GM12878 (cell line): ENCODE measurements at regions not wholly inside any gene's neighbourhood (a gene's known extent, or its start where the extent isn't known, plus 50 kb on each side); places are given as distances from the start of the nearest gene placed in this dataset.

Experiments
- ATAC-seq: fragments of 200-7000 bp; cut with Tn5 transposase; 3 replicates; pipeline ENCODE4 v1.9.1; 2020; ENCODE audit warnings: mild to moderate bottlenecking, moderate library complexity
- BruUV-seq: library from RNA; stranded (reverse); fragments of 400-500 nt; replicated peaks from 2 replicates; lab custom pipeline; 2021; lab: Mats Ljungman, UMichigan
- CTCF ChIA-PET: fragments of 300-600 bp; sonication (Branson Sonifier 250); formaldehyde crosslinking; extraction: SDS; loops from one replicate; lab custom pipeline; 2021; ENCODE audit warnings: inconsistent platforms; lab: Yijun Ruan, JAX
- POLR2A ChIA-PET: fragments of 350-600 bp; formaldehyde crosslinking; extraction: SDS; loops from one replicate; lab custom pipeline; 2021; ENCODE audit warnings: inconsistent platforms; lab: Charles Lee
- RAD21 ChIA-PET: fragments of 300-600 bp; sonication (Branson Sonifier 250); formaldehyde crosslinking; loops from one replicate; lab custom pipeline; 2023; ENCODE audit warnings: antibody characterized with exemption; ENCODE audit not compliant: unreplicated experiment; lab: Charles Lee
- SMC1A ChIA-PET: fragments of 300-600 bp; sonication (Branson Sonifier 250); formaldehyde crosslinking; loops from one replicate; lab custom pipeline; 2023; ENCODE audit not compliant: unreplicated experiment, uncharacterized antibody; lab: Charles Lee
- DNase-seq: peaks from one replicate; pipeline ENCODE4 v3.0.0-alpha.2; 2011; ENCODE audit warnings: low read depth, low spot score
- FAIRE-seq: peaks from 3 replicates; lab custom pipeline; 2011; peaks lifted over from hg19 to GRCh38; lab: Jason Lieb, UNC
- H2AFZ ChIP-seq: 2 replicates; pipeline ENCODE4 v1.6.0; 2011; ENCODE audit warnings: low read depth, low read length, control low read depth; ENCODE audit not compliant: control insufficient read depth
- H3K27ac ChIP-seq: 2 replicates; pipeline ENCODE4 v1.5.1; 2011; ENCODE audit warnings: control low read depth; ENCODE audit not compliant: control insufficient read depth, insufficient read depth
- H3K27me3 ChIP-seq, 2 experiments: replicated peaks in 1 of 2; 2 replicates each; pipeline versions ENCODE4 v1.6.0 to v1.6.1; 2011; ENCODE audit warnings: low read length in 1 of 2; ENCODE audit not compliant: control insufficient read depth in 2 of 2, insufficient read depth in 2 of 2
- H3K36me3 ChIP-seq, 2 experiments: 2 replicates each; pipeline ENCODE4 v1.5.1; 2011; ENCODE audit warnings: low read length in 1 of 2; ENCODE audit not compliant: control insufficient read depth in 2 of 2, insufficient read depth in 2 of 2
- H3K4me1 ChIP-seq: 2 replicates; pipeline ENCODE4 v1.6.1; 2011; ENCODE audit warnings: mild to moderate bottlenecking, low read length, moderate library complexity, mixed read lengths; ENCODE audit not compliant: control insufficient read depth, insufficient read depth
- H3K4me2 ChIP-seq: 2 replicates; pipeline ENCODE4 v1.6.0; 2011; ENCODE audit warnings: control low read depth; ENCODE audit not compliant: control insufficient read depth, insufficient read depth
- H3K4me3 ChIP-seq: fragments of 200-600 bp; sonication (generic); 2 replicates; pipeline ENCODE4 v1.5.1; 2016
- H3K79me2 ChIP-seq: 2 replicates; pipeline ENCODE4 v1.6.0; 2011; ENCODE audit warnings: low read length; ENCODE audit not compliant: control insufficient read depth, insufficient read depth
- H3K9ac ChIP-seq: 2 replicates; pipeline ENCODE4 v1.8.0; 2011; ENCODE audit warnings: low read length, control low read depth, mixed read lengths; ENCODE audit not compliant: control insufficient read depth, insufficient read depth
- H3K9me3 ChIP-seq: replicated peaks from 3 replicates; pipeline ENCODE4 v1.5.1; 2011; ENCODE audit warnings: mild to moderate bottlenecking, low read length; ENCODE audit not compliant: control insufficient read depth, insufficient read depth
- H4K20me1 ChIP-seq: 2 replicates; pipeline ENCODE4 v1.6.0; 2011; ENCODE audit not compliant: control insufficient read depth, insufficient read depth
- CTCF ChIP-seq, 3 experiments: IDR thresholded peaks in 2 of 3; conservative IDR thresholded peaks in 1 of 3; 2 replicates each; pipeline ENCODE4 v1.5.1; 2011; ENCODE audit warnings: low read depth in 3 of 3, low read length in 3 of 3, mild to moderate bottlenecking in 3 of 3, control low read depth in 2 of 3, moderate library complexity in 2 of 3, inconsistent platforms in 1 of 3, mixed read lengths in 1 of 3; ENCODE audit not compliant: control insufficient read depth in 2 of 3, insufficient read depth in 1 of 3; ENCODE audit errors: extremely low read depth in 1 of 3
- ESRRA ChIP-seq: IDR thresholded peaks from 2 replicates; pipeline ENCODE4 v1.6.1; 2012; ENCODE audit warnings: mild to moderate bottlenecking, low read length, improper control_type of control experiment
- ETV6 ChIP-seq, 2 experiments: fragments of 450-650 bp in 1 of 2; IDR thresholded peaks in 1 of 2; conservative IDR thresholded peaks in 1 of 2; 2 replicates each; pipeline ENCODE4 v1.6.1; 2014; ENCODE audit warnings: antibody characterized with exemption in 1 of 2, borderline replicate concordance in 1 of 2, low read depth in 1 of 2, mild to moderate bottlenecking in 1 of 2, moderate library complexity in 1 of 2
- MEF2A ChIP-seq: IDR thresholded peaks from 2 replicates; pipeline ENCODE4 v1.6.1; 2011; ENCODE audit warnings: low read depth, mild to moderate bottlenecking, low read length, moderate library complexity; ENCODE audit not compliant: insufficient read depth
- MEF2B ChIP-seq: fragments of 450-650 bp; IDR thresholded peaks from 2 replicates; pipeline ENCODE4 v1.6.1; 2018; ENCODE audit warnings: mild to moderate bottlenecking, moderate library complexity; ENCODE audit not compliant: partially characterized antibody, poor library complexity, severe bottlenecking
- NBN ChIP-seq: fragments of 450-650 bp; IDR thresholded peaks from 2 replicates; pipeline ENCODE4 v1.6.1; 2016
- POLR2A ChIP-seq: IDR thresholded peaks from 2 replicates; pipeline ENCODE4 v1.6.1; 2011; ENCODE audit warnings: low read depth, mild to moderate bottlenecking, low read length
- RAD21 ChIP-seq: IDR thresholded peaks from 2 replicates; pipeline ENCODE4 v1.6.1; 2011; ENCODE audit warnings: mild to moderate bottlenecking, low read depth, low read length, moderate library complexity; ENCODE audit not compliant: insufficient read depth
- SMAD5 ChIP-seq: IDR thresholded peaks from 2 replicates; pipeline ENCODE4 v1.6.1; 2016; ENCODE audit warnings: antibody characterized with exemption, low read depth
- SMARCA5 ChIP-seq: fragments of 450-650 bp; IDR thresholded peaks from 2 replicates; pipeline ENCODE4 v1.6.1; 2017; ENCODE audit warnings: mild to moderate bottlenecking
- SMC3 ChIP-seq: IDR thresholded peaks from 2 replicates; pipeline ENCODE4 v1.6.1; 2011; ENCODE audit warnings: low read length, improper control_type of control experiment, borderline replicate concordance
- STAT1 ChIP-seq: fragments of 450-650 bp; conservative IDR thresholded peaks from 2 replicates; pipeline ENCODE4 v1.6.1; 2014; ENCODE audit warnings: antibody characterized with exemption, mild to moderate bottlenecking
- TCF3 ChIP-seq: IDR thresholded peaks from 2 replicates; pipeline ENCODE4 v1.6.1; 2012; ENCODE audit warnings: low read depth, mild to moderate bottlenecking, low read length, borderline replicate concordance; ENCODE audit not compliant: insufficient read depth
- WRNIP1 ChIP-seq: IDR thresholded peaks from 2 replicates; pipeline ENCODE4 v1.6.1; 2011; ENCODE audit warnings: low read depth, low read length, improper control_type of control experiment, borderline replicate concordance
- YY1 ChIP-seq: IDR thresholded peaks from 2 replicates; pipeline ENCODE4 v1.6.1; 2011; ENCODE audit warnings: low read depth, mild to moderate bottlenecking, low read length
- ZNF217 ChIP-seq: fragments of 450-650 bp; IDR thresholded peaks from 2 replicates; pipeline ENCODE4 v1.6.1; 2017; ENCODE audit warnings: antibody characterized with exemption, mild to moderate bottlenecking
- ZSCAN29 ChIP-seq: fragments of 450-650 bp; IDR thresholded peaks from 2 replicates; pipeline ENCODE4 v1.6.1; 2017; ENCODE audit warnings: mild to moderate bottlenecking, moderate library complexity
- WGBS: methylation state at CpG from one replicate; pipeline ENCODE4 v1.1.6; 2016; ENCODE audit warnings: low lambda C conversion rate; ENCODE audit not compliant: insufficient replicate concordance, insufficient coverage; ENCODE audit errors: missing lambda C conversion rate; 5-methylcytosine and 5-hydroxymethylcytosine counted together
- in situ Hi-C: fragments of 300-500 bp; cut with MboI; formaldehyde crosslinking; loops from 9 replicates; pipeline ENCODE4 v1.14.3; 2018; ENCODE audit warnings: mixed read lengths
- intact Hi-C: fragments of 100-400 bp; cut with micrococcal nuclease; formaldehyde crosslinking; loops from one replicate; pipeline ENCODE4 v1.14.2; 2022; ENCODE audit not compliant: unreplicated experiment

GRCh38 chr6:130697995-130698535 is 129.1 kb upstream of the SMLR1 start:
- H3K27me3 ChIP-seq = no peaks in the 10 kb centered on the region
- WGBS = 20% methylated on average over 4 of the region's 4 CpGs
- no peaks in the 10 kb centered on the region for H4K20me1 ChIP-seq
- H3K4me3 ChIP-seq = no peak overlapping the region
- BruUV-seq = no TSS peak
- intact Hi-C loops (loop anchor here (1.0 to 10.0 kb wide), 6 partner anchors 76 to 643 kb away; no protein-coding TSS in a partner anchor), in situ Hi-C loops (no loop called here)
- SMC1A ChIA-PET = interaction anchor here (0.6 to 7.3 kb wide), 74 partner anchors 11 to 651 kb away, joined by 3 to 201 read pairs (median 4); partner anchors contain the start of gene TMEM200A
- DNase-seq = peak; percentile 28
- ATAC-seq = peak; percentile 99
- no peak overlapping the region for H3K9ac ChIP-seq
- no peaks in the 10 kb centered on the region for H3K79me2 ChIP-seq
- no peak for FAIRE-seq
- no peaks in the 10 kb centered on the region for H3K4me1 ChIP-seq
- TF ChIP-seq SMAD5 = no peak
- 0 out of 2 replicates have a peak, but pooled peaks have one; percentile 28 for TF ChIP-seq STAT1
- TF ChIP-seq MEF2A = no peak
- peak; percentile 81; the same call in 1 of the 2 replicates for TF ChIP-seq SMC3
- TF ChIP-seq CTCF (IDR thresholded peaks at IDR 0.05 in 2 of 3, conservative IDR thresholded peaks at IDR 0.05 in 1 of 3; ENCODE audit: control insufficient read depth in 2 of 3, extremely low read depth in 1 of 3, insufficient read depth in 1 of 3, low read depth in 3 of 3, low read length in 3 of 3) = peak; percentile 71 to 81 (median 80)
- TF ChIP-seq ZSCAN29 = no peak
- TF ChIP-seq SMARCA5 = peak; percentile 86
- TF ChIP-seq ETV6 (conservative IDR thresholded peaks at IDR 0.05 in 1 of 2, IDR thresholded peaks at IDR 0.05 in 1 of 2; ENCODE audit: borderline replicate concordance in 1 of 2, low read depth in 1 of 2) = no peak
- TF ChIP-seq MEF2B = no peak
- 0 out of 2 replicates have a peak, but pooled peaks have one; percentile 27 for TF ChIP-seq NBN
- TF ChIP-seq TCF3 = no peak
- TF ChIP-seq POLR2A = no peak
- no peak; the same call in 1 of the 2 replicates for TF ChIP-seq ESRRA
- TF ChIP-seq ZNF217 = no peak
- TF ChIP-seq RAD21 = peak; percentile 95
- TF ChIP-seq YY1 = peak; percentile 65
- TF ChIP-seq WRNIP1 = no peak
- H3K9me3 ChIP-seq = no peaks in the 10 kb centered on the region; the same call in 2 of the 3 replicates
- H3K36me3 ChIP-seq = no peaks in the 10 kb centered on the region
- CTCF ChIA-PET = interaction anchor here (0.6 to 6.5 kb wide), 83 partner anchors 8 to 677 kb away, joined by 3 to 200 read pairs (median 4); partner anchors contain the start of gene TMEM200A
- RAD21 ChIA-PET = interaction anchor here (0.5 to 3.3 kb wide), 72 partner anchors 8 to 1198 kb away, joined by 3 to 69 read pairs (median 4); partner anchors contain the start of gene TMEM200A
- H2AFZ ChIP-seq = no peak overlapping the region
- POLR2A ChIA-PET = interaction anchor here (0.6 to 0.8 kb wide), 2 partner anchors 330 to 668 kb away, joined by 3 to 4 read pairs; no protein-coding TSS in a partner anchor
- H3K27ac ChIP-seq = no peak overlapping the region
- H3K4me2 ChIP-seq = no peak overlapping the region; the same call in 1 of the 2 replicates
